Endothelial cell (in vitro differentiated cells): ENCODE measurements at regions not wholly inside any gene's neighbourhood (a gene's known extent, or its start where the extent isn't known, plus 50 kb on each side); places are given as distances from the start of the nearest gene placed in this dataset.
"Not testable (repeated sequence)": the region's sequence is repeated elsewhere in the genome, so short reads cannot be mapped to it uniquely, and the experiment has no call there.

Source experiments
- DNase-seq: peaks from one replicate; pipeline ENCODE4 v3.0.0; 2021; ENCODE audit warnings: low spot score
- H3K27ac Mint-ChIP-seq: one replicate; pipeline ENCODE4 v1.8.0; 2021; ENCODE audit warnings: mixed read lengths, inconsistent platforms; ENCODE audit not compliant: unreplicated experiment
- H3K27me3 Mint-ChIP-seq: one replicate; pipeline ENCODE4 v1.8.0; 2021; ENCODE audit warnings: mild to moderate bottlenecking, moderate library complexity, mixed read lengths, inconsistent platforms; ENCODE audit not compliant: unreplicated experiment
- H3K36me3 Mint-ChIP-seq: one replicate; pipeline ENCODE4 v1.8.0; 2021; ENCODE audit warnings: mild to moderate bottlenecking, low read depth, mixed read lengths, inconsistent platforms; ENCODE audit not compliant: unreplicated experiment
- H3K4me1 Mint-ChIP-seq: one replicate; pipeline ENCODE4 v1.8.0; 2021; ENCODE audit warnings: mild to moderate bottlenecking, mixed read lengths, inconsistent platforms; ENCODE audit not compliant: unreplicated experiment
- H3K4me3 Mint-ChIP-seq: one replicate; pipeline ENCODE4 v1.8.0; 2021; ENCODE audit warnings: mild to moderate bottlenecking, mixed read lengths, inconsistent platforms; ENCODE audit not compliant: unreplicated experiment
- H3K9me3 Mint-ChIP-seq: one replicate; pipeline ENCODE4 v1.8.0; 2021; ENCODE audit warnings: mixed read lengths, inconsistent platforms; ENCODE audit not compliant: unreplicated experiment
- CTCF ChIP-seq: fragments of 200-600 bp; sonication (generic); IDR thresholded peaks from one replicate; pipeline ENCODE4 v1.5.0; 2021; ENCODE audit warnings: antibody characterized with exemption; ENCODE audit not compliant: unreplicated experiment

- no peak for DNase-seq
- Mint-ChIP-seq H3K36me3 (no peaks in the 10 kb centered on the region), H3K4me1 (no peaks in the 10 kb centered on the region), H3K4me3 (no peak overlapping the region), H3K9me3 (no peaks in the 10 kb centered on the region), H3K27me3 (peaks cover under 1% of the 10 kb centered on the region), H3K27ac (no peak overlapping the region)
- no peak for TF ChIP-seq CTCF
These were observed 473.7 kb upstream of the LMCD1 start for GRCh38 chr3:8027954-8028353.

- no peak for DNase-seq
- Mint-ChIP-seq H3K4me3 (no peak overlapping the region), H3K27me3 (no peaks in the 10 kb centered on the region), H3K4me1 (no peaks in the 10 kb centered on the region), H3K9me3 (no peaks in the 10 kb centered on the region), H3K27ac (no peak overlapping the region), H3K36me3 (no peaks in the 10 kb centered on the region)
- TF ChIP-seq CTCF, result no peak
These were observed 451.3 kb upstream of the LMCD1 start for GRCh38 chr3:8050283-8050682.

- H3K36me3 Mint-ChIP-seq, result no peaks in the 10 kb centered on the region
- H3K27ac Mint-ChIP-seq, result no peak overlapping the region
- no peak for DNase-seq
- peaks cover 2% of the 10 kb centered on the region for H3K27me3 Mint-ChIP-seq
- H3K4me3 Mint-ChIP-seq, result no peak overlapping the region
- H3K4me1 Mint-ChIP-seq, result no peaks in the 10 kb centered on the region
- H3K9me3 Mint-ChIP-seq, result no peaks in the 10 kb centered on the region
- TF ChIP-seq CTCF, result no peak
These were observed 449.0 kb upstream of the LMCD1 start for GRCh38 chr3:8052659-8053058.

- not testable (repeated sequence) for DNase-seq, H3K36me3 Mint-ChIP-seq, H3K9me3 Mint-ChIP-seq, H3K4me3 Mint-ChIP-seq, H3K27me3 Mint-ChIP-seq, H3K27ac Mint-ChIP-seq, H3K4me1 Mint-ChIP-seq
These were observed 433.5 kb upstream of the LMCD1 start for GRCh38 chr3:8068135-8068534.

- DNase-seq, result no peak
These were observed 432.2 kb upstream of the LMCD1 start for GRCh38 chr3:8069471-8069870.

More at GRCh38 chr3:8069471-8069870, 432.2 kb upstream of the LMCD1 start:
- H3K27ac Mint-ChIP-seq, result no peak overlapping the region
- TF ChIP-seq CTCF, result no peak
- no peak overlapping the region for H3K4me3 Mint-ChIP-seq
- peaks cover 2% of the 10 kb centered on the region for H3K27me3 Mint-ChIP-seq
- H3K4me1 Mint-ChIP-seq, result no peaks in the 10 kb centered on the region
- H3K9me3 Mint-ChIP-seq, result peaks cover 5% of the 10 kb centered on the region
- H3K36me3 Mint-ChIP-seq, result no peaks in the 10 kb centered on the region
